A549 (cell line): ENCODE measurements at regions not wholly inside any gene's neighbourhood (a gene's known extent, or its start where the extent isn't known, plus 50 kb on each side); places are given as distances from the start of the nearest gene placed in this dataset.

Experiments used
- ATAC-seq, 2 experiments: fragments of 200-7000 bp in 1 of 2; fragments of >200 bp in 1 of 2; cut with Nextera tagmentation in 1 of 2; cut with Tn5 transposase in 1 of 2; 3 replicates each; pipeline versions ENCODE4 v1.8.0 to v1.9.1; 2018 to 2020; ENCODE audit warnings: mild to moderate bottlenecking in 1 of 2, moderate library complexity in 1 of 2
- CTCF ChIA-PET: fragments of 300-600 bp; sonication (Branson Sonifier 250); formaldehyde crosslinking; extraction: SDS; loops from one replicate; lab custom pipeline; 2021; ENCODE audit warnings: antibody characterized with exemption, inconsistent platforms; lab: Yijun Ruan, JAX
- POLR2A ChIA-PET: fragments of 350-600 bp; formaldehyde crosslinking; extraction: SDS; loops from one replicate; lab custom pipeline; 2021; ENCODE audit warnings: antibody characterized with exemption, inconsistent platforms; lab: Yijun Ruan, JAX
- DNase-seq, 2 experiments: peaks; one replicate each; pipeline versions ENCODE4 v3.0.0 to v3.0.0-alpha.2; 2011 to 2016; ENCODE audit warnings: low read depth in 1 of 2, low spot score in 1 of 2
- FAIRE-seq: peaks from 2 replicates; lab custom pipeline; 2011; peaks lifted over from hg19 to GRCh38; lab: Jason Lieb, UNC
- H3K27ac ChIP-seq, 2 experiments: fragments of >200 bp; sonication (Bioruptor Twin); formaldehyde crosslinking; 3 replicates each; pipeline ENCODE4 v1.5.1; 2016 to 2017
- H3K4me1 ChIP-seq: fragments of >200 bp; sonication (Bioruptor Twin); formaldehyde crosslinking; 3 replicates; pipeline ENCODE4 v1.6.1; 2016
- H3K4me2 ChIP-seq: fragments of >200 bp; sonication (Bioruptor Twin); formaldehyde crosslinking; 3 replicates; pipeline ENCODE4 v1.6.1; 2016
- H3K4me3 ChIP-seq: fragments of >200 bp; sonication (Bioruptor Twin); formaldehyde crosslinking; 3 replicates; pipeline ENCODE4 v1.5.1; 2016
- H3K9me3 ChIP-seq: fragments of >200 bp; sonication (Bioruptor Twin); formaldehyde crosslinking; 3 replicates; pipeline ENCODE4 v1.6.1; 2016
- CBX8 ChIP-seq: fragments of 200-600 bp; sonication (generic); IDR thresholded peaks from 2 replicates; pipeline ENCODE4 v1.6.1; 2016
- CEBPB ChIP-seq, 2 experiments: fragments of >200 bp in 1 of 2; sonication (Bioruptor Twin) in 1 of 2; formaldehyde crosslinking in 1 of 2; IDR thresholded peaks; 2 replicates each; pipeline ENCODE4 v1.6.1; 2012 to 2016
- EHF ChIP-seq: fragments of 250-450 bp; sonication (Bioruptor Pico); IDR thresholded peaks from 2 replicates; pipeline ENCODE4 v1.5.0; 2020; ENCODE audit warnings: mild to moderate bottlenecking
- FOSL2 ChIP-seq, 2 experiments: fragments of 450-650 bp in 1 of 2; fragments of >200 bp in 1 of 2; sonication (Bioruptor Twin) in 1 of 2; formaldehyde crosslinking; IDR thresholded peaks; 2 replicates each; pipeline versions ENCODE4 v1.5.0 to v1.6.1; 2016 to 2020; ENCODE audit warnings: mild to moderate bottlenecking in 1 of 2, moderate library complexity in 1 of 2
- FOXS1 ChIP-seq: fragments of 250-450 bp; sonication (Bioruptor Pico); IDR thresholded peaks from 2 replicates; pipeline ENCODE4 v1.5.0; 2020; ENCODE audit warnings: mild to moderate bottlenecking, moderate library complexity
- HOXB5 ChIP-seq: fragments of 250-450 bp; sonication (Bioruptor Pico); IDR thresholded peaks from 2 replicates; pipeline ENCODE4 v1.5.0; 2020; ENCODE audit warnings: mild to moderate bottlenecking, moderate library complexity
- KDM1A ChIP-seq: fragments of 200-600 bp; sonication (generic); IDR thresholded peaks from 2 replicates; pipeline ENCODE4 v1.6.1; 2016; ENCODE audit warnings: low read depth, mild to moderate bottlenecking
- MYC ChIP-seq: IDR thresholded peaks from 2 replicates; pipeline ENCODE4 v1.6.1; 2012; ENCODE audit warnings: mild to moderate bottlenecking, inconsistent platforms, low read length, improper control_type of control experiment, borderline replicate concordance
- NFE2L2 ChIP-seq: fragments of 150-350 bp; conservative IDR thresholded peaks from 2 replicates; pipeline ENCODE4 v1.6.1; 2014; ENCODE audit warnings: low read length
- NPAS2 ChIP-seq: fragments of 250-450 bp; sonication (Bioruptor Pico); IDR thresholded peaks from 2 replicates; pipeline ENCODE4 v1.8.0; 2022; ENCODE audit warnings: mild to moderate bottlenecking, moderate library complexity, borderline replicate concordance
- NR3C1 ChIP-seq: fragments of >200 bp; sonication (Bioruptor Twin); formaldehyde crosslinking; IDR thresholded peaks from 3 replicates; pipeline ENCODE4 v1.6.1; 2017
- POLR2A ChIP-seq: IDR thresholded peaks from 2 replicates; pipeline ENCODE4 v1.6.1; 2012; ENCODE audit warnings: mild to moderate bottlenecking, low read length
- RCOR1 ChIP-seq: fragments of 150-350 bp; IDR thresholded peaks from 2 replicates; pipeline ENCODE4 v1.6.1; 2014; ENCODE audit warnings: antibody characterized with exemption, low read length, low read depth
- REST ChIP-seq: fragments of 200-600 bp; sonication (generic); IDR thresholded peaks from 2 replicates; pipeline ENCODE4 v1.6.1; 2016; ENCODE audit warnings: antibody characterized with exemption, mild to moderate bottlenecking, moderate library complexity
- RFX5 ChIP-seq: fragments of 450-650 bp; IDR thresholded peaks from 2 replicates; pipeline ENCODE4 v1.7.1; 2014; ENCODE audit warnings: antibody characterized with exemption, mild to moderate bottlenecking, moderate library complexity
- SREBF2 ChIP-seq: fragments of 450-650 bp; IDR thresholded peaks from 2 replicates; pipeline ENCODE4 v1.6.1; 2014; ENCODE audit warnings: mild to moderate bottlenecking, moderate library complexity
- TP53 ChIP-seq: fragments of 250-450 bp; sonication (Bioruptor Pico); IDR thresholded peaks from 2 replicates; pipeline ENCODE4 v1.5.0; 2021; ENCODE audit warnings: mild to moderate bottlenecking, moderate library complexity
- ZSCAN20 ChIP-seq: fragments of 250-450 bp; sonication (Bioruptor Pico); IDR thresholded peaks from 2 replicates; pipeline ENCODE4 v1.8.0; 2022; ENCODE audit warnings: mild to moderate bottlenecking, moderate library complexity
- WGBS: methylation state at CpG from one replicate; pipeline ENCODE4 v1.1.6; 2017; ENCODE audit errors: missing lambda C conversion rate; 5-methylcytosine and 5-hydroxymethylcytosine counted together
- TF ChIP-seq, protein P1 (sequence below): fragments of 250-450 bp; sonication (Bioruptor Pico); IDR thresholded peaks from 2 replicates; pipeline ENCODE4 v1.5.0; 2021; ENCODE audit warnings: mild to moderate bottlenecking, moderate library complexity, borderline replicate concordance
- TF ChIP-seq, protein P2 (sequence below): fragments of >200 bp; sonication (Bioruptor Twin); formaldehyde crosslinking; IDR thresholded peaks from 2 replicates; pipeline ENCODE4 v1.6.1; 2016
- TF ChIP-seq, protein P3 (sequence below): fragments of >200 bp; sonication (Bioruptor Twin); formaldehyde crosslinking; IDR thresholded peaks from 3 replicates; pipeline ENCODE4 v1.5.1; 2016
- TF ChIP-seq, protein P4 (sequence below): fragments of 150-350 bp; IDR thresholded peaks from 2 replicates; pipeline ENCODE4 v1.6.1; 2014; ENCODE audit warnings: low read depth, mild to moderate bottlenecking, low read length

- Histone ChIP-seq H3K4me2 (no peak overlapping the region), H3K4me3 (no peak overlapping the region), H3K27ac (peak overlapping the region in 1 of 2 experiments; percentile 10; a peak in 1 of 6 replicates), H3K9me3 (no peaks in the 10 kb centered on the region), H3K4me1 (no peaks in the 10 kb centered on the region)
- TF ChIP-seq ZSCAN20 (CRISPR knock-in tag) (no peak), MYC (no peak), RFX5 (no peak), REST (no peak), TP53 (CRISPR knock-in tag) (no peak), POLR2A (no peak), RCOR1 (no peak)
- TF ChIP-seq, protein P1, sequence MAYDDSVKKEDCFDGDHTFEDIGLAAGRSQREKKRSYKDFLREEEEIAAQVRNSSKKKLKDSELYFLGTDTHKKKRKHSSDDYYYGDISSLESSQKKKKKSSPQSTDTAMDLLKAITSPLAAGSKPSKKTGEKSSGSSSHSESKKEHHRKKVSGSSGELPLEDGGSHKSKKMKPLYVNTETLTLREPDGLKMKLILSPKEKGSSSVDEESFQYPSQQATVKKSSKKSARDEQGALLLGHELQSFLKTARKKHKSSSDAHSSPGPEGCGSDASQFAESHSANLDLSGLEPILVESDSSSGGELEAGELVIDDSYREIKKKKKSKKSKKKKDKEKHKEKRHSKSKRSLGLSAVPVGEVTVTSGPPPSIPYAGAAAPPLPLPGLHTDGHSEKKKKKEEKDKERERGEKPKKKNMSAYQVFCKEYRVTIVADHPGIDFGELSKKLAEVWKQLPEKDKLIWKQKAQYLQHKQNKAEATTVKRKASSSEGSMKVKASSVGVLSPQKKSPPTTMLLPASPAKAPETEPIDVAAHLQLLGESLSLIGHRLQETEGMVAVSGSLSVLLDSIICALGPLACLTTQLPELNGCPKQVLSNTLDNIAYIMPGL (CRISPR knock-in tag), result no peak
- TF ChIP-seq, protein P2, sequence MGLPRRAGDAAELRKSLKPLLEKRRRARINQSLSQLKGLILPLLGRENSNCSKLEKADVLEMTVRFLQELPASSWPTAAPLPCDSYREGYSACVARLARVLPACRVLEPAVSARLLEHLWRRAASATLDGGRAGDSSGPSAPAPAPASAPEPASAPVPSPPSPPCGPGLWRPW, result no peak
- CTCF ChIA-PET, result interaction anchor here (0.5 to 1.7 kb wide), 2 partner anchors 38 to 118 kb away, joined by 3 to 6 read pairs; no protein-coding TSS in a partner anchor
- FAIRE-seq (no peak), DNase-seq (no peak), ATAC-seq (no peak; a peak in 1 of 6 replicates)
- 69% methylated on average over 6 of the region's 6 CpGs for WGBS
- POLR2A ChIA-PET, result interaction anchor here (0.8 kb wide), 1 partner anchor 18 kb away, joined by 3 read pairs; no protein-coding TSS in a partner anchor
Measured at GRCh38 chr5:180433032-180433422, 61.2 kb upstream of the CNOT6 start.

GRCh38 chr5:180435594-180435993 is 58.6 kb upstream of the CNOT6 start:
- 94% methylated on average over 3 of the region's 7 CpGs for WGBS
- ChIA-PET POLR2A (no interaction called here), CTCF (no interaction called here)
- Histone ChIP-seq H3K4me3 (no peak overlapping the region), H3K9me3 (no peaks in the 10 kb centered on the region), H3K4me2 (no peak overlapping the region), H3K27ac (peak overlapping the region in 1 of 2 experiments; percentile 48; a peak in 2 of 6 replicates), H3K4me1 (peaks cover 7% of the 10 kb centered on the region)
- FAIRE-seq (no peak), ATAC-seq (no peak), DNase-seq (no peak)
- TF ChIP-seq TP53 (CRISPR knock-in tag) (no peak), CBX8 (no peak), MYC (no peak), NFE2L2 (no peak), FOXS1 (CRISPR knock-in tag) (no peak), ZSCAN20 (CRISPR knock-in tag) (no peak), HOXB5 (no peak), NR3C1 (no peak), SREBF2 (no peak), REST (no peak), NPAS2 (CRISPR knock-in tag) (no peak), CEBPB (IDR thresholded peaks at IDR 0.05) (no peak), KDM1A (no peak), FOSL2 (IDR thresholded peaks at IDR 0.05) (no peak), FOSL2 (CRISPR knock-in tag; IDR thresholded peaks at IDR 0.05) (no peak), EHF (no peak)
- TF ChIP-seq, protein P3, sequence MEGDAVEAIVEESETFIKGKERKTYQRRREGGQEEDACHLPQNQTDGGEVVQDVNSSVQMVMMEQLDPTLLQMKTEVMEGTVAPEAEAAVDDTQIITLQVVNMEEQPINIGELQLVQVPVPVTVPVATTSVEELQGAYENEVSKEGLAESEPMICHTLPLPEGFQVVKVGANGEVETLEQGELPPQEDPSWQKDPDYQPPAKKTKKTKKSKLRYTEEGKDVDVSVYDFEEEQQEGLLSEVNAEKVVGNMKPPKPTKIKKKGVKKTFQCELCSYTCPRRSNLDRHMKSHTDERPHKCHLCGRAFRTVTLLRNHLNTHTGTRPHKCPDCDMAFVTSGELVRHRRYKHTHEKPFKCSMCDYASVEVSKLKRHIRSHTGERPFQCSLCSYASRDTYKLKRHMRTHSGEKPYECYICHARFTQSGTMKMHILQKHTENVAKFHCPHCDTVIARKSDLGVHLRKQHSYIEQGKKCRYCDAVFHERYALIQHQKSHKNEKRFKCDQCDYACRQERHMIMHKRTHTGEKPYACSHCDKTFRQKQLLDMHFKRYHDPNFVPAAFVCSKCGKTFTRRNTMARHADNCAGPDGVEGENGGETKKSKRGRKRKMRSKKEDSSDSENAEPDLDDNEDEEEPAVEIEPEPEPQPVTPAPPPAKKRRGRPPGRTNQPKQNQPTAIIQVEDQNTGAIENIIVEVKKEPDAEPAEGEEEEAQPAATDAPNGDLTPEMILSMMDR, result no peak
- TF ChIP-seq, protein P4, sequence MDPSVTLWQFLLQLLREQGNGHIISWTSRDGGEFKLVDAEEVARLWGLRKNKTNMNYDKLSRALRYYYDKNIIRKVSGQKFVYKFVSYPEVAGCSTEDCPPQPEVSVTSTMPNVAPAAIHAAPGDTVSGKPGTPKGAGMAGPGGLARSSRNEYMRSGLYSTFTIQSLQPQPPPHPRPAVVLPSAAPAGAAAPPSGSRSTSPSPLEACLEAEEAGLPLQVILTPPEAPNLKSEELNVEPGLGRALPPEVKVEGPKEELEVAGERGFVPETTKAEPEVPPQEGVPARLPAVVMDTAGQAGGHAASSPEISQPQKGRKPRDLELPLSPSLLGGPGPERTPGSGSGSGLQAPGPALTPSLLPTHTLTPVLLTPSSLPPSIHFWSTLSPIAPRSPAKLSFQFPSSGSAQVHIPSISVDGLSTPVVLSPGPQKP, result no peak
